RWPE2 (cell line): ENCODE measurements at regions not wholly inside any gene's neighbourhood (a gene's known extent, or its start where the extent isn't known, plus 50 kb on each side); places are given as distances from the start of the nearest gene placed in this dataset.

ENCODE experiments used
- ATAC-seq: fragments of 200-7000 bp; cut with Tn5 transposase; 3 replicates; pipeline ENCODE4 v1.9.1; 2021; ENCODE audit warnings: low read depth
- DNase-seq: peaks from one replicate; pipeline ENCODE4 v3.0.0-alpha.2; 2020; ENCODE audit warnings: low spot score
- H3K27ac ChIP-seq: fragments of 450-650 bp; 2 replicates; pipeline ENCODE4 v1.5.1; 2017; ENCODE audit warnings: mild to moderate bottlenecking; ENCODE audit not compliant: poor library complexity, severe bottlenecking
- H3K27me3 ChIP-seq: fragments of 250-450 bp; sonication (Bioruptor Pico); 2 replicates; pipeline ENCODE4 v1.5.1; 2021; ENCODE audit warnings: mild to moderate bottlenecking, moderate library complexity; ENCODE audit not compliant: insufficient read depth, poor library complexity, severe bottlenecking
- H3K36me3 ChIP-seq: fragments of 250-450 bp; sonication (Bioruptor Pico); 2 replicates; pipeline ENCODE4 v1.5.1; 2020; ENCODE audit warnings: low read depth, mild to moderate bottlenecking, moderate library complexity
- H3K4me1 ChIP-seq: fragments of 250-450 bp; sonication (Bioruptor Pico); 2 replicates; pipeline ENCODE4 v1.5.1; 2021; ENCODE audit warnings: mild to moderate bottlenecking, moderate library complexity; ENCODE audit not compliant: insufficient read depth, poor library complexity, severe bottlenecking
- H3K4me3 ChIP-seq: fragments of 250-450 bp; sonication (Bioruptor Pico); 2 replicates; pipeline ENCODE4 v1.5.1; 2021; ENCODE audit warnings: mild to moderate bottlenecking, moderate library complexity; ENCODE audit not compliant: severe bottlenecking
- H3K9me3 ChIP-seq: fragments of 250-450 bp; sonication (Bioruptor Pico); 2 replicates; pipeline ENCODE4 v1.5.1; 2021; ENCODE audit warnings: mild to moderate bottlenecking, moderate library complexity; ENCODE audit not compliant: severe bottlenecking
- CTCF ChIP-seq: fragments of 450-650 bp; IDR thresholded peaks from one replicate; pipeline ENCODE4 v1.5.1; 2017; ENCODE audit warnings: mild to moderate bottlenecking, moderate library complexity; ENCODE audit not compliant: poor library complexity, severe bottlenecking

- no peak for TF ChIP-seq CTCF
- Histone ChIP-seq H3K4me1 (no peaks in the 10 kb centered on the region), H3K27ac (no peak overlapping the region), H3K36me3 (no peaks in the 10 kb centered on the region), H3K9me3 (no peaks in the 10 kb centered on the region), H3K4me3 (no peak overlapping the region), H3K27me3 (no peaks in the 10 kb centered on the region)
- ATAC-seq: no peak
- no peak for DNase-seq
Observed at GRCh38 chr11:111173221-111173620, 72.3 kb upstream of the POU2AF2 start.

GRCh38 chr11:111172321-111172862 is 73.1 kb upstream of the POU2AF2 start:
- Histone ChIP-seq H3K36me3 (no peaks in the 10 kb centered on the region), H3K4me3 (no peak overlapping the region), H3K4me1 (no peaks in the 10 kb centered on the region), H3K9me3 (no peaks in the 10 kb centered on the region), H3K27me3 (no peaks in the 10 kb centered on the region), H3K27ac (no peak overlapping the region)
- ATAC-seq (no peak), DNase-seq (no peak)
- no peak for TF ChIP-seq CTCF

DNA sequence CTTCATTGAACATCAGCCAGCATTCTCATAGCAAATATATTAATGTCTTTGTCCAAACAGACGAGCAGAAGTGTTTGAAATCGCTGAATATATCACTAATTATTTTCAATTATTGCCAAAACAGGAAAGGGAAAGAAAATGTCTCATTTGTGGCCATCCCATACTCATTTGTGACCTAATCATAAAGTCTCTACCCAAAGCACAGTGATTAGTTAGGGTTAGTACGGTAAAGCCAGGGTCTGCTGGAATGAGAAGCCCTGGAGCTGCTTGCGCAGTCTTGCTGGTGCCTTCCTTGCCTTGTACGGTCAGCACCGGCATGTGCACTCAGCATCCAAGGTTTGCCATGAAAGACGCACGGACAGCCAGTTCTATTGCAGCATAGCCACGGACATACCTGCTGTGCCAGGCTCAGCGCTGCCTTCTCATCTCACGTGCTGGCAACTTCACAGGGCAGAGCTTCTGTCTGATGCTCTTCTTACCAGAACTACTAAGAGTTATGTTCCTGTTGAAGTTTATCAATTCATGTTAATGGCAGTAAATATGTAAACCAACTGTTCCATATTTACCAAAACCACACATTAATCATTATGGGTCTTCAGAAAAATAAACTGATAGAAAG is 74.7 kb upstream of the POU2AF2 start:
- ATAC-seq: no peak
- H3K9me3 ChIP-seq: no peaks in the 10 kb centered on the region
- no peak overlapping the region for H3K27ac ChIP-seq
- no peak overlapping the region for H3K4me3 ChIP-seq
- H3K27me3 ChIP-seq: no peaks in the 10 kb centered on the region
- no peaks in the 10 kb centered on the region for H3K36me3 ChIP-seq
- no peak for DNase-seq
- no peak for TF ChIP-seq CTCF
- no peaks in the 10 kb centered on the region for H3K4me1 ChIP-seq

- DNase-seq (no peak), ATAC-seq (no peak)
- H3K36me3 ChIP-seq: no peaks in the 10 kb centered on the region
- no peaks in the 10 kb centered on the region for H3K4me1 ChIP-seq
- no peak overlapping the region for H3K27ac ChIP-seq
- no peak for TF ChIP-seq CTCF
- H3K27me3 ChIP-seq: no peaks in the 10 kb centered on the region
- no peak overlapping the region for H3K4me3 ChIP-seq
- no peaks in the 10 kb centered on the region for H3K9me3 ChIP-seq
Observed at GRCh38 chr11:111169367-111169766, 76.2 kb upstream of the POU2AF2 start.

DNA sequence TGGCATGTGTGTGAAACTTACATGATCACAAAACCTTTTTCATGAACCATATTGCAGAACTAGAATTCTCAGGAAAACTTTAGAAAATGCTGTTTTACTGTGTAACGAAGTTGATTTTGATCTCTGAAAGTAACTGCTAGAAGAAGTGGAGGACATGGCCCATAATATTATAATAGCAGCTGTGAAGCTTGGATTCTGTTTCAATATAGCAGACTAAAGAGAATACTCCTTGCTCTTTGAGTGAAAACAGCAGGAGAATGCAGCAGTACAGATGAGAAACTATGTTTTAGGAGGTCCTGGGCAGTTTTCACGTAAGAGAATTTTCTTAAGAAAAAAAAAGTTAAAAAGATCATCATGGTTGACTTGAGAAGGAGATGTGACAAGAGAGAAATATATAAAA is 76.7 kb upstream of the POU2AF2 start:
- H3K36me3 ChIP-seq: no peaks in the 10 kb centered on the region
- no peaks in the 10 kb centered on the region for H3K4me1 ChIP-seq
- H3K4me3 ChIP-seq: no peak overlapping the region
- no peak overlapping the region for H3K27ac ChIP-seq
- no peak for TF ChIP-seq CTCF
- DNase-seq (no peak), ATAC-seq (no peak)
- no peaks in the 10 kb centered on the region for H3K9me3 ChIP-seq
- H3K27me3 ChIP-seq: no peaks in the 10 kb centered on the region
